GM12878 (cell line): ENCODE measurements at regions not wholly inside any gene's neighbourhood (a gene's known extent, or its start where the extent isn't known, plus 50 kb on each side); places are given as distances from the start of the nearest gene placed in this dataset.

Experiments used
- ATAC-seq: fragments of 200-7000 bp; cut with Tn5 transposase; 3 replicates; pipeline ENCODE4 v1.9.1; 2020; ENCODE audit warnings: mild to moderate bottlenecking, moderate library complexity
- BruUV-seq: library from RNA; stranded (reverse); fragments of 400-500 nt; replicated peaks from 2 replicates; lab custom pipeline; 2021; lab: Mats Ljungman, UMichigan
- CTCF ChIA-PET: fragments of 300-600 bp; sonication (Branson Sonifier 250); formaldehyde crosslinking; extraction: SDS; loops from one replicate; lab custom pipeline; 2021; ENCODE audit warnings: inconsistent platforms; lab: Yijun Ruan, JAX
- POLR2A ChIA-PET: fragments of 350-600 bp; formaldehyde crosslinking; extraction: SDS; loops from one replicate; lab custom pipeline; 2021; ENCODE audit warnings: inconsistent platforms; lab: Charles Lee
- RAD21 ChIA-PET: fragments of 300-600 bp; sonication (Branson Sonifier 250); formaldehyde crosslinking; loops from one replicate; lab custom pipeline; 2023; ENCODE audit warnings: antibody characterized with exemption; ENCODE audit not compliant: unreplicated experiment; lab: Charles Lee
- SMC1A ChIA-PET: fragments of 300-600 bp; sonication (Branson Sonifier 250); formaldehyde crosslinking; loops from one replicate; lab custom pipeline; 2023; ENCODE audit not compliant: unreplicated experiment, uncharacterized antibody; lab: Charles Lee
- DNase-seq: peaks from one replicate; pipeline ENCODE4 v3.0.0-alpha.2; 2011; ENCODE audit warnings: low read depth, low spot score
- FAIRE-seq: peaks from 3 replicates; lab custom pipeline; 2011; peaks lifted over from hg19 to GRCh38; lab: Jason Lieb, UNC
- H2AFZ ChIP-seq: 2 replicates; pipeline ENCODE4 v1.6.0; 2011; ENCODE audit warnings: low read depth, low read length, control low read depth; ENCODE audit not compliant: control insufficient read depth
- H3K27ac ChIP-seq: 2 replicates; pipeline ENCODE4 v1.5.1; 2011; ENCODE audit warnings: control low read depth; ENCODE audit not compliant: control insufficient read depth, insufficient read depth
- H3K27me3 ChIP-seq, 2 experiments: replicated peaks in 1 of 2; 2 replicates each; pipeline versions ENCODE4 v1.6.0 to v1.6.1; 2011; ENCODE audit warnings: low read length in 1 of 2; ENCODE audit not compliant: control insufficient read depth in 2 of 2, insufficient read depth in 2 of 2
- H3K36me3 ChIP-seq, 2 experiments: 2 replicates each; pipeline ENCODE4 v1.5.1; 2011; ENCODE audit warnings: low read length in 1 of 2; ENCODE audit not compliant: control insufficient read depth in 2 of 2, insufficient read depth in 2 of 2
- H3K4me1 ChIP-seq: 2 replicates; pipeline ENCODE4 v1.6.1; 2011; ENCODE audit warnings: mild to moderate bottlenecking, low read length, moderate library complexity, mixed read lengths; ENCODE audit not compliant: control insufficient read depth, insufficient read depth
- H3K4me2 ChIP-seq: 2 replicates; pipeline ENCODE4 v1.6.0; 2011; ENCODE audit warnings: control low read depth; ENCODE audit not compliant: control insufficient read depth, insufficient read depth
- H3K4me3 ChIP-seq: fragments of 200-600 bp; sonication (generic); 2 replicates; pipeline ENCODE4 v1.5.1; 2016
- H3K79me2 ChIP-seq: 2 replicates; pipeline ENCODE4 v1.6.0; 2011; ENCODE audit warnings: low read length; ENCODE audit not compliant: control insufficient read depth, insufficient read depth
- H3K9ac ChIP-seq: 2 replicates; pipeline ENCODE4 v1.8.0; 2011; ENCODE audit warnings: low read length, control low read depth, mixed read lengths; ENCODE audit not compliant: control insufficient read depth, insufficient read depth
- H3K9me3 ChIP-seq: replicated peaks from 3 replicates; pipeline ENCODE4 v1.5.1; 2011; ENCODE audit warnings: mild to moderate bottlenecking, low read length; ENCODE audit not compliant: control insufficient read depth, insufficient read depth
- H4K20me1 ChIP-seq: 2 replicates; pipeline ENCODE4 v1.6.0; 2011; ENCODE audit not compliant: control insufficient read depth, insufficient read depth
- CREM ChIP-seq: IDR thresholded peaks from 2 replicates; pipeline ENCODE4 v1.6.1; 2014; ENCODE audit warnings: antibody characterized with exemption, low read depth
- MTA3 ChIP-seq: IDR thresholded peaks from 2 replicates; pipeline ENCODE4 v1.6.1; 2012; ENCODE audit warnings: low read length, inconsistent platforms, borderline replicate concordance
- NFXL1 ChIP-seq: fragments of 450-650 bp; IDR thresholded peaks from 2 replicates; pipeline ENCODE4 v1.6.1; 2017; ENCODE audit warnings: antibody characterized with exemption, mild to moderate bottlenecking, borderline replicate concordance
- NFYB ChIP-seq: IDR thresholded peaks from 2 replicates; pipeline ENCODE4 v1.6.1; 2011; ENCODE audit warnings: low read depth, mild to moderate bottlenecking, low read length, improper control_type of control experiment, moderate library complexity; ENCODE audit not compliant: insufficient read depth
- PML ChIP-seq: IDR thresholded peaks from 2 replicates; pipeline ENCODE4 v1.6.1; 2012; ENCODE audit warnings: low read length, inconsistent platforms
- POU2F2 ChIP-seq: IDR thresholded peaks from 3 replicates; pipeline ENCODE4 v1.6.1; 2011; ENCODE audit warnings: low read depth, mild to moderate bottlenecking, low read length, borderline replicate concordance
- RFX5 ChIP-seq: IDR thresholded peaks from 2 replicates; pipeline ENCODE4 v1.6.1; 2011; ENCODE audit warnings: low read depth, low read length, improper control_type of control experiment
- SPI1 ChIP-seq: IDR thresholded peaks from 2 replicates; pipeline ENCODE4 v1.6.1; 2011; ENCODE audit warnings: low read depth, mild to moderate bottlenecking, low read length, moderate library complexity, borderline replicate concordance; ENCODE audit not compliant: insufficient read depth
- TCF12 ChIP-seq: IDR thresholded peaks from 2 replicates; pipeline ENCODE4 v1.6.1; 2011; ENCODE audit warnings: low read depth, mild to moderate bottlenecking, low read length
- WGBS: methylation state at CpG from one replicate; pipeline ENCODE4 v1.1.6; 2016; ENCODE audit warnings: low lambda C conversion rate; ENCODE audit not compliant: insufficient replicate concordance, insufficient coverage; ENCODE audit errors: missing lambda C conversion rate; 5-methylcytosine and 5-hydroxymethylcytosine counted together
- in situ Hi-C: fragments of 300-500 bp; cut with MboI; formaldehyde crosslinking; loops from 9 replicates; pipeline ENCODE4 v1.14.3; 2018; ENCODE audit warnings: mixed read lengths
- intact Hi-C: fragments of 100-400 bp; cut with micrococcal nuclease; formaldehyde crosslinking; loops from one replicate; pipeline ENCODE4 v1.14.2; 2022; ENCODE audit not compliant: unreplicated experiment
- TF ChIP-seq, protein P1 (sequence below): fragments of 450-650 bp; IDR thresholded peaks from 2 replicates; pipeline ENCODE4 v1.6.1; 2017; ENCODE audit warnings: mild to moderate bottlenecking, low read depth, inconsistent platforms; ENCODE audit not compliant: poor library complexity, severe bottlenecking
- TF ChIP-seq, protein P2 (sequence below): IDR thresholded peaks from 2 replicates; pipeline ENCODE4 v1.6.1; 2012; ENCODE audit warnings: low read depth, low read length, improper control_type of control experiment
- TF ChIP-seq, protein P3 (sequence below): IDR thresholded peaks from 2 replicates; pipeline ENCODE4 v1.6.1; 2012; ENCODE audit warnings: low read depth, low read length, improper control_type of control experiment

DNA sequence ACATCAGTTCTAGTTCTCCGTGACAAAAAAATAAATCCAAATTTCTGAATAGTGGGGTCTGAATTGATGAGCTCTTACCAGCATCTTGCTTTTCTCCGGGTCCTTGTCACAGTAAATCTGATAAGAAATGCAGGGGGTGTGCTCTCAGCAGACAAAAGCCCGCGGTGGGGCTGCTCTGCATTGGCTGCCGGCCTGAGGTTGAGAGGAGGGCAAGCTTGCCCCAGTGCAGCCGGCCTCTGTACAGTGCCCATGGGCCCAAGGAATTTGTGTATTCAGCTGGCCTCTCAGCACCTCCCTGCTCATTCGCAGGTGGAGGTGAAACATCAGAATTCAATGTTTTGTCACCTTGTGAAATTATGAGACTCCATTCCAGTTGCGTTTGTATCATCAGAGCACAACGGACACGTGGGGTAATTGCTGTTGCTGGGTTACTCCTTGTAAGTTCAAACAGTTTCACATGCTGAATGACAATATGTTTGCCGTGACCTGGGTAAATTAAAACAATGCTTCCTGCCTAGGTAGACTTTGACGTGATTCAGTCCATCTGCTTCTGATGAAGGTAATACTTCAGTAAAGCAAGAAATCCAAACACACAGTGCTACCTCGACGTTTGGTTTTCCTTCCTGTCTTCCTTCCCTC, 596.4 kb downstream of the MID1IP1 start:
- no peaks in the 10 kb centered on the region for H3K4me1 ChIP-seq
- no peaks in the 10 kb centered on the region for H3K9me3 ChIP-seq
- ChIA-PET RAD21 (no interaction called here), POLR2A (no interaction called here)
- no peak for ATAC-seq
- no peaks in the 10 kb centered on the region for H3K36me3 ChIP-seq
- H3K4me3 ChIP-seq = no peak overlapping the region
- BruUV-seq = no TSS peak
- TF ChIP-seq PML (no peak), SPI1 (no peak), POU2F2 (no peak), NFXL1 (no peak)
- TF ChIP-seq, all 136 proteins: peak for 0
- SMC1A ChIA-PET = interaction anchor here (0.7 kb wide), 1 partner anchor 72 kb away, joined by 3 read pairs; no protein-coding TSS in a partner anchor
- 45% methylated on average over 14 of the region's 14 CpGs for WGBS
- H3K27ac ChIP-seq = no peak overlapping the region
- H3K9ac ChIP-seq = no peak overlapping the region
- in situ Hi-C loops (no loop called here), intact Hi-C loops (no loop called here)
- H4K20me1 ChIP-seq = no peaks in the 10 kb centered on the region
- CTCF ChIA-PET = no interaction called here
- no peak overlapping the region for H3K4me2 ChIP-seq
- FAIRE-seq (no peak), DNase-seq (no peak)
- H3K27me3 ChIP-seq = no peaks in the 10 kb centered on the region
- H3K79me2 ChIP-seq = no peaks in the 10 kb centered on the region
- no peak overlapping the region for H2AFZ ChIP-seq

DNA sequence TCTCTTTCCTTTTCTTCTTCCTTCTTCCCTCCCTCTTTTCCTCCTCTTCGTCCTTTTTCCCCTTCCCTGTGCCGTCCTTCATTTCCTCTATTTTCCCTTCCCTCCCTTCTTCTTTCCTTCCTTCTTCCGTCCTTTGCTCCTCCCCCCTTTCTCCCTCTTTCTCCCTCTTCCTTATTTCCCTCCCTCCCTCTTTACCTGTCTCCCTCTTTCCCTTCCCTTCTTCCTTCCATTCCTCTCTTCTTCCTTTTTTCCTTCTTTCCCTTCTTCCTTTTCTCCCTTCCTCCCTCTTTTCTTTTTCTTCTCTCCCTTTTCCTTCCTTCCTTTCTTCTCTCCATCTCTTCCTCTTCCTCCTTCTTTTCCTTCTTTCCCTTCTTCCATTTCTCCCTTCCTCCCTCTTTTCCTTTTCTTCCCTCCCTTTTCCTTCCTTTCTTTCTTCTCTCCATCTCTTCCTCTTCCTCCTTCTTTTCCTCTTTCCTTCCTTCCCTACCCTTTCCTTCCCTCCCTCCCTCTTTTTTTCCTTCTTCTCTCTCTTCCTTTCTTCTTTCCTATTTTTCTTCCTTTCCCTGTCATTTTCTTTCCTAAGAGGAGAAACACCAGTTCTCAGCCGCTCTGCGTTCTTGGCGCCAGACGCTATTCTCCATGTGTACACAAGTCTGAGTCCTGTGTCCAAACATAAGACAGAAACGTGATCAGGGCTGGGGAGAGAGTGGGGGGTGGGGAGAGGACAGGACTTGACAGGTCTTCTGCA, 597.1 kb downstream of the MID1IP1 start:
- H2AFZ ChIP-seq = no peak overlapping the region
- H3K36me3 ChIP-seq = no peaks in the 10 kb centered on the region
- H3K4me1 ChIP-seq = no peaks in the 10 kb centered on the region
- ChIA-PET CTCF (no interaction called here), SMC1A (no interaction called here), RAD21 (no interaction called here), POLR2A (no interaction called here)
- in situ Hi-C loops = no loop called here
- intact Hi-C loops = no loop called here
- DNase-seq = no peak
- 46% methylated on average over 6 of the region's 8 CpGs for WGBS
- BruUV-seq = no TSS peak
- H4K20me1 ChIP-seq = no peaks in the 10 kb centered on the region
- H3K27me3 ChIP-seq = no peaks in the 10 kb centered on the region
- no peak for ATAC-seq
- no peak overlapping the region for H3K27ac ChIP-seq
- H3K9ac ChIP-seq = no peak overlapping the region
- no peak overlapping the region for H3K4me3 ChIP-seq
- H3K4me2 ChIP-seq = no peak overlapping the region
- FAIRE-seq = no peak
- no peaks in the 10 kb centered on the region for H3K79me2 ChIP-seq
- no peaks in the 10 kb centered on the region for H3K9me3 ChIP-seq
- TF ChIP-seq CREM (no peak), MTA3 (no peak), RFX5 (no peak), TCF12 (no peak), NFYB (no peak)
- TF ChIP-seq, protein P1, sequence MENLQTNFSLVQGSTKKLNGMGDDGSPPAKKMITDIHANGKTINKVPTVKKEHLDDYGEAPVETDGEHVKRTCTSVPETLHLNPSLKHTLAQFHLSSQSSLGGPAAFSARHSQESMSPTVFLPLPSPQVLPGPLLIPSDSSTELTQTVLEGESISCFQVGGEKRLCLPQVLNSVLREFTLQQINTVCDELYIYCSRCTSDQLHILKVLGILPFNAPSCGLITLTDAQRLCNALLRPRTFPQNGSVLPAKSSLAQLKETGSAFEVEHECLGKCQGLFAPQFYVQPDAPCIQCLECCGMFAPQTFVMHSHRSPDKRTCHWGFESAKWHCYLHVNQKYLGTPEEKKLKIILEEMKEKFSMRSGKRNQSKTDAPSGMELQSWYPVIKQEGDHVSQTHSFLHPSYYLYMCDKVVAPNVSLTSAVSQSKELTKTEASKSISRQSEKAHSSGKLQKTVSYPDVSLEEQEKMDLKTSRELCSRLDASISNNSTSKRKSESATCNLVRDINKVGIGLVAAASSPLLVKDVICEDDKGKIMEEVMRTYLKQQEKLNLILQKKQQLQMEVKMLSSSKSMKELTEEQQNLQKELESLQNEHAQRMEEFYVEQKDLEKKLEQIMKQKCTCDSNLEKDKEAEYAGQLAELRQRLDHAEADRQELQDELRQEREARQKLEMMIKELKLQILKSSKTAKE = no peak
- TF ChIP-seq, protein P2, sequence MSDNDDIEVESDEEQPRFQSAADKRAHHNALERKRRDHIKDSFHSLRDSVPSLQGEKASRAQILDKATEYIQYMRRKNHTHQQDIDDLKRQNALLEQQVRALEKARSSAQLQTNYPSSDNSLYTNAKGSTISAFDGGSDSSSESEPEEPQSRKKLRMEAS = no peak
- TF ChIP-seq, protein P3, sequence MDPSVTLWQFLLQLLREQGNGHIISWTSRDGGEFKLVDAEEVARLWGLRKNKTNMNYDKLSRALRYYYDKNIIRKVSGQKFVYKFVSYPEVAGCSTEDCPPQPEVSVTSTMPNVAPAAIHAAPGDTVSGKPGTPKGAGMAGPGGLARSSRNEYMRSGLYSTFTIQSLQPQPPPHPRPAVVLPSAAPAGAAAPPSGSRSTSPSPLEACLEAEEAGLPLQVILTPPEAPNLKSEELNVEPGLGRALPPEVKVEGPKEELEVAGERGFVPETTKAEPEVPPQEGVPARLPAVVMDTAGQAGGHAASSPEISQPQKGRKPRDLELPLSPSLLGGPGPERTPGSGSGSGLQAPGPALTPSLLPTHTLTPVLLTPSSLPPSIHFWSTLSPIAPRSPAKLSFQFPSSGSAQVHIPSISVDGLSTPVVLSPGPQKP = no peak
